Left cardiac atrium (tissue), 4 donors: ENCODE measurements at regions not wholly inside any gene's neighbourhood (a gene's known extent, or its start where the extent isn't known, plus 50 kb on each side); places are given as distances from the start of the nearest gene placed in this dataset.
A peak's percentile ranks its signal among the peaks of the same experiment; 100 is the strongest.
"Not testable (repeated sequence)": the region's sequence is repeated elsewhere in the genome, so short reads cannot be mapped to it uniquely, and the experiment has no call there.

Experiments
- ATAC-seq, 2 donors: fragments of 200-7000 bp; cut with Tn5 transposase; one replicate each; pipeline ENCODE4 v1.9.1; 2020; ENCODE audit warnings: mild to moderate bottlenecking in 2 of 2, moderate library complexity in 2 of 2
- DNase-seq: peaks from one replicate; pipeline ENCODE4 v3.0.0-alpha.2; 2020
- intact Hi-C, 2 donors: fragments of 100-400 bp; cut with DNase I; formaldehyde crosslinking; loops; one replicate each; pipeline versions ENCODE4 v1.14.1 to v1.15.1; 2022 to 2023
- donor health status: DM: no; HTN: yes; CAD: no.
- donor health status: DM: no; HTN: yes; CAD: no; lungs with severe emphysema.
- donor health status: DM: yes; HTN: yes; CAD: no.
- donor health status: Dilated cardiomyopathy.

GRCh38 chr9:92242260-92243136 is 51.0 kb downstream of the IARS1 start:
- intact Hi-C loops, result loop anchor here in 1 of 2 donors (10.0 kb wide), 1 partner anchor 108 kb away; no protein-coding TSS in a partner anchor
- no peak for DNase-seq
- peak in 1 of 2 donors; percentile 49 for ATAC-seq

- intact Hi-C loops, result loop anchor here in 1 of 2 donors (10.0 kb wide), 1 partner anchor 48 kb away; no protein-coding TSS in a partner anchor
- ATAC-seq (no peak), DNase-seq (no peak)
Observed at GRCh38 chr9:92236915-92237314, 56.6 kb downstream of the IARS1 start.

GRCh38 chr9:92236465-92236864 is 57.0 kb downstream of the IARS1 start:
- intact Hi-C loops, result loop anchor here in 1 of 2 donors (10.0 kb wide), 1 partner anchor 48 kb away; no protein-coding TSS in a partner anchor
- ATAC-seq, result no peak
- DNase-seq, result no peak

GRCh38 chr9:92234514-92234913 is 59.0 kb downstream of the IARS1 start:
- DNase-seq (no peak), ATAC-seq (no peak)
- intact Hi-C loops, result loop anchor here in 1 of 2 donors (10.0 kb wide), 1 partner anchor 50 kb away; no protein-coding TSS in a partner anchor

GRCh38 chr9:92232190-92232589 is 61.3 kb downstream of the IARS1 start:
- intact Hi-C loops, result loop anchor here in 1 of 2 donors (10.0 kb wide), 1 partner anchor 53 kb away; no protein-coding TSS in a partner anchor

GRCh38 chr9:92228628-92229027 is 64.9 kb downstream of the IARS1 start:
- ATAC-seq (no peak), DNase-seq (no peak)
- intact Hi-C loops, result loop anchor here in 1 of 2 donors (10.0 kb wide), 1 partner anchor 94 kb away; no protein-coding TSS in a partner anchor

More at GRCh38 chr9:92232190-92232589, 61.3 kb downstream of the IARS1 start:
- DNase-seq, result no peak
- ATAC-seq, result no peak

- ATAC-seq (no peak), DNase-seq (no peak)
- intact Hi-C loops, result loop anchor here in 1 of 2 donors (10.0 kb wide), 1 partner anchor 89 kb away; no protein-coding TSS in a partner anchor
Observed at GRCh38 chr9:92224177-92224576, 69.3 kb downstream of the IARS1 start.

- DNase-seq (no peak), ATAC-seq (no peak)
- intact Hi-C loops, result loop anchor here in 1 of 2 donors (10.0 kb wide), 1 partner anchor 89 kb away; no protein-coding TSS in a partner anchor
Observed at GRCh38 chr9:92223758-92224157, 69.7 kb downstream of the IARS1 start.

GRCh38 chr9:92208693-92209524 is 84.6 kb downstream of the IARS1 start:
- no peak for ATAC-seq
- no peak for DNase-seq
- intact Hi-C loops, result no loop called here

GRCh38 chr9:92206488-92206887 is 87.0 kb downstream of the IARS1 start:
- ATAC-seq (no peak), DNase-seq (no peak)
- intact Hi-C loops, result no loop called here

GRCh38 chr9:92203887-92204286 is 88.7 kb upstream of the SPTLC1 start:
- ATAC-seq, intact Hi-C loops, DNase-seq: not testable (repeated sequence)

GRCh38 chr9:92198237-92198636 is 83.0 kb upstream of the SPTLC1 start:
- DNase-seq, ATAC-seq, intact Hi-C loops: not testable (repeated sequence)

- intact Hi-C loops, result no loop called here
- DNase-seq, result no peak
- ATAC-seq, result no peak
Observed at GRCh38 chr9:92196909-92197308, 81.7 kb upstream of the SPTLC1 start.

- intact Hi-C loops, result no loop called here
- ATAC-seq (no peak), DNase-seq (no peak)
Observed at GRCh38 chr9:92196400-92196799, 81.2 kb upstream of the SPTLC1 start.

GRCh38 chr9:92191801-92192200 is 76.6 kb upstream of the SPTLC1 start:
- no peak for ATAC-seq

GRCh38 chr9:92190536-92190790 is 75.2 kb upstream of the SPTLC1 start:
- ATAC-seq (no peak), DNase-seq (no peak)
- intact Hi-C loops, result no loop called here

More at GRCh38 chr9:92191801-92192200, 76.6 kb upstream of the SPTLC1 start:
- no peak for DNase-seq
- intact Hi-C loops, result no loop called here

- intact Hi-C loops, result no loop called here
- ATAC-seq, result no peak
- no peak for DNase-seq
Observed at GRCh38 chr9:92189782-92190535, 74.7 kb upstream of the SPTLC1 start.

- no peak for ATAC-seq
- intact Hi-C loops, result no loop called here
- DNase-seq, result no peak
Observed at GRCh38 chr9:92188969-92189781, 74.0 kb upstream of the SPTLC1 start.
